Activated naive CD4-positive, alpha-beta T cell treated with anti-CD3 and anti-CD28 coated beads, Interleukin-2, amount 50 U/mL, for 72 hours (primary cell): ENCODE measurements at regions not wholly inside any gene's neighbourhood (a gene's known extent, or its start where the extent isn't known, plus 50 kb on each side); places are given as distances from the start of the nearest gene placed in this dataset.

Experiments
- ATAC-seq, 2 donors: fragments of 150-1000 bp; cut with Tn5 transposase; 2 replicates each; pipeline ENCODE4 v1.10.0; 2021; ENCODE audit warnings: mild to moderate bottlenecking in 2 of 2, moderate library complexity in 2 of 2
- DNase-seq, 2 donors: peaks; one replicate each; pipeline ENCODE4 v3.0.0; 2021 to 2022; ENCODE audit warnings: low spot score in 2 of 2
- H3K27ac Mint-ChIP-seq, 2 donors: one replicate each; pipeline ENCODE4 v1.8.0; 2022; ENCODE audit warnings: mild to moderate bottlenecking in 2 of 2, mixed read lengths in 2 of 2
- H3K36me3 Mint-ChIP-seq, 2 donors: one replicate each; pipeline ENCODE4 v1.8.0; 2022; ENCODE audit warnings: mixed read lengths in 2 of 2
- H3K9me3 Mint-ChIP-seq, 2 donors: one replicate each; pipeline ENCODE4 v1.8.0; 2022; ENCODE audit warnings: mixed read lengths in 2 of 2

DNA sequence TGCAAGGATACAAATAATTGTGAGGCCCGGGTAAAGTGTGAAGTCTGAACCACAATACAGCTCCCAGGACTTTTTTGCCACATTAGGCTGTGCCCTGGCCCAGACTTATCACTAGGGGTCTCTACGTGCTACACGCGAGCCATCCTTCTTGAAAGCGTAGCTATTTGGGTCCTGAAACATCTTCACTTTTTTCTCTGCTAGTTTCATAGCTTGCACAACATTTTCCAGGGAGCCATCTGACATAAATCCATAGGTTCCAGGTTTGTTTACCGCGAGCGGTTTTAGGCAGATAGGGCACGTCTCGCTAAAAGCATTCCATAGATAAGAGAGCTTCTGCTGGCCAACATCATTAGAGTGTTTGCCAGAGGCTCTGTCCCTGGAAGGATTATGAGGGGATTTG, 226.5 kb downstream of the RPS24 start:
- ATAC-seq (no peak), DNase-seq (no peak)
- Mint-ChIP-seq H3K27ac (no peak overlapping the region), H3K36me3 (no peaks in the 10 kb centered on the region), H3K9me3 (no peaks in the 10 kb centered on the region)

DNA sequence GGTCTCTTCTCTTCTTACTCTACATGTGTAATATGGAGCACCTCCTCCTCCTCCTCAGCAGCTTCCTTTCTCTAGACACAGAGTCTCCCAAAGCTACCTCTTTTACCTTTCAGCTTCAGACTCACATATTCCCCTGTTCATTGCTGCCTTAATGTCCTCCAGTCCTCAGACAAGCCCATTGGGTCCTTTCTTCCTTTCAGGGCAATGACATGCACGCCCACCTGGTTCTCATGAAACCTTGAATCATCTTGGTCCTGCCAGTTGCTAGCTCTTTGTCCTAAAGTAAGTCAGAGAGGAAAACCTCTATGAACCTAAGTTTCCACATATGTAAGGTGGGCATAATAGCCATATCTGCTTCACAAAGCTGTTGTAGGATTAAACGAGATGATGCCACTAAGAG, 227.0 kb downstream of the RPS24 start:
- DNase-seq: no peak
- Mint-ChIP-seq H3K9me3 (no peaks in the 10 kb centered on the region), H3K36me3 (no peaks in the 10 kb centered on the region), H3K27ac (no peak overlapping the region)
- peak in 1 of 2 donors; percentile 30 for ATAC-seq

DNA sequence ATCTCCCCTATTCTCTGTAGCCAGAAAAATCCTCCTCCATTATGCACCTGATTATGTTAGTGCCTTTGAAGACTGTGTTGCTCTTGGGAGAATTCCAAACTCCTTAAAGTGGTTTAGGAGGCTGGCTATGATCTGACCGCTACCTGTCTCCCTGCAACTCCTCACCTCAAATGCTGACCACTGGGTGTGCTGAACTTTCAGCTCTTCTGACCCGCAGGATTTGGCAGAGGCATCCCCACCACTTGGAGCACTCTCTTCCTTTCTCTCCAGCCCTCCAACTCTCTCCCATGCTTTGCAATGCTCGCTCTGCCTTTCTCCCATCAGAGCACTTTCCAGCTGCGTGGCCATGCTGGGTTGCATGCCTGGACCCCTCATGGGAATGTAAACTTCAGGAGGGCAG, 227.6 kb downstream of the RPS24 start:
- Mint-ChIP-seq H3K9me3 (no peaks in the 10 kb centered on the region), H3K36me3 (no peaks in the 10 kb centered on the region), H3K27ac (peak overlapping the region in 1 of 2 donors; percentile 1)
- no peak for DNase-seq
- no peak for ATAC-seq

DNA sequence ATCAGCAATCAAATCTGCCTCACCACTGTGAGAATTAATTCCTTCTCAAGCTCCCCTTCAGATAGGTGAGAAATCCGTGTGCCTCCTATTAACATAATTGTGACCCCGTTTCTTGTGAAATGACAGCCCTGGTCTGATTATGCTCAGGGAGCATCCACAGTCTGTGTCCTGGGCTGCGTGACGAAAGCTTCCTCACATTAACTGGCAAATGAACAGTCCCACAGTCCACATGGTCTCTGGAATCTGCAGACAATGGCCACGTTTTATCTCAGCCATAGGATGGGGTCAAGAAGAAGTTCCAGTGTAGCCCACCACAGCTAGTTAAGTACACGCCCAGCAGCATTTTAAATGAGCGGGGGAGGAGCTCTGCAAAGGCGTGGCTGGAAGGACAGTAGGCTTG, 229.2 kb downstream of the RPS24 start:
- Mint-ChIP-seq H3K9me3 (no peaks in the 10 kb centered on the region), H3K27ac (no peak overlapping the region), H3K36me3 (no peaks in the 10 kb centered on the region)
- no peak for ATAC-seq
- no peak for DNase-seq

DNA sequence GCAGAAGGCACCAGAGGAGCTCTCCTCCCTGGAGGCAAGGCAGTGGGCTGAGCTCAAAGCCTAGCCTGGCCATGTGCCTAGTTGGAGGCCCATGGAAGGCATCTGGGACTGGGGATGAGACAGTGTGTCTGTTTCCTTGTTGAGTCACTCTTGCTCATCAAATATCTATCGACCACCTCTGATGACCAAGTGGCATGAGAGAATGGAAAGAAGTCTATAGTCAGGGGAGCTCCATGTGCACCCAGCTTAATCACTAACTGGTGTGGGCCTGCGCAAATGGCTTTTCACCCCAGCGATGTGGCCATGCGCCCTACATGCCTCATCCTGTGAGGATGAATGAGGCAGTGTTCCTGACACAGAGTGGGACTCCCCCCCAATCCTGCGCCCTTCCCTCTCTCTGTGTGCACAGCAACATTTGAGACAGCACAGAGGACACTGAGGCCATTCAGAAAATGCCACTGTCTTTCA, 229.9 kb downstream of the RPS24 start:
- no peak for DNase-seq
- no peaks in the 10 kb centered on the region for H3K9me3 Mint-ChIP-seq
- ATAC-seq: peak in 1 of 2 donors; percentile 13
- H3K36me3 Mint-ChIP-seq: no peaks in the 10 kb centered on the region
- no peak overlapping the region for H3K27ac Mint-ChIP-seq

DNA sequence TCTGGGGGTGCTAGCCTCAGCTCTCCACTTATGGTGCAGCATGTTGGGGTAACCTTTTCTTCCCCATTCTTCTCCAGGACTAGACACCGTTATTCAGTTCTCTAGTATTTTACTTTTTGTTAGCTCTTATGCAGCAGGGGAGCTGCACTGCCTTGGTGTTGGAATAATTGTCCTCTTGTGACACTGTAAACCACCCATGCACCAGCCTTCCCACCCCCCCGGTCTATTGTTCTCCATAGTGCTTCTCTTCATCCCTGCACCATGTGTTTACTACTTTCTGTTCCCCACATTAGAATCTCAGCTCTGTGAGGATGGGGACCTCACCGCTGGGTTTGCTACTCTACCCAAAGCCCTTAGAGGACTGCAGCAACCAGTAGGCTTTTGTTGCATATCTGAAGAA, 230.7 kb downstream of the RPS24 start:
- DNase-seq (no peak), ATAC-seq (no peak)
- Mint-ChIP-seq H3K27ac (no peak overlapping the region), H3K36me3 (no peaks in the 10 kb centered on the region), H3K9me3 (no peaks in the 10 kb centered on the region)

DNA sequence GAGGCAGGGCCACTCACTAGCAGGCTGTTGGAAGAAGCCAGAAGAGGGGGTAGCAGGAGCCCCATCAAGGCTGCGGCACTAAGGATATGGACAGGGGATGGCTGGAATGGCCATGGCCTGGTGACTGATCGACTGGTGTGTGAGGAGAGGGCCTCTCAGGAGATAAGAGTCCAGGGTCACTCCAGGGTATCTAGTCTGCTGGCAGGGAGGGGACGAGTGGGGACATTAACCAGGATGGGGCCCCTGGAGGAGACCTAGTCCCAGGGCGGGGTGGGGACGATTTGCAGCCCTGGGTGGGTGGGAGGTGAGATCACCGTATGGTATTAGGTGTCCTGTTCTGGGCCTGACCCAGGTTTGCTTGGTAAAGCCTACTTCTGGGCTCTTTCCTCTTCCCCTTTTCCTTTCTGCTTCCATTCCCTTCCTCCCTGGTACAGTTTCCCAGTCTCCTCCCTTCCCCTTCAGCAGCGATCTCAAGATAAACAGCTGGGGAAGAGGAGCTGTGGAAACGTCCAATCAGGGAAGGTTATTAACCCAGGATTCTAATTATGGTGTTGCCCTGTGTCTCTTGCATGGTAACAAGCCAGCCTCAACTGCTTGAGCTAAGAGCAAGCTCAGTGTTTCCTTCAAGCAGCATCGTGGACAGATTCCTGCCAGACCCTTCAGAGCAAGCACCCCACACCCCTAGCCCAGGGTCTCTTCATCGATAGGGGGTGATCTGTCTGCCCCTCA, 233.2 kb downstream of the RPS24 start:
- peak overlapping the region in 1 of 2 donors; percentile 29 for H3K27ac Mint-ChIP-seq
- no peak for DNase-seq
- no peaks in the 10 kb centered on the region for H3K36me3 Mint-ChIP-seq
- no peaks in the 10 kb centered on the region for H3K9me3 Mint-ChIP-seq
- ATAC-seq: no peak

DNA sequence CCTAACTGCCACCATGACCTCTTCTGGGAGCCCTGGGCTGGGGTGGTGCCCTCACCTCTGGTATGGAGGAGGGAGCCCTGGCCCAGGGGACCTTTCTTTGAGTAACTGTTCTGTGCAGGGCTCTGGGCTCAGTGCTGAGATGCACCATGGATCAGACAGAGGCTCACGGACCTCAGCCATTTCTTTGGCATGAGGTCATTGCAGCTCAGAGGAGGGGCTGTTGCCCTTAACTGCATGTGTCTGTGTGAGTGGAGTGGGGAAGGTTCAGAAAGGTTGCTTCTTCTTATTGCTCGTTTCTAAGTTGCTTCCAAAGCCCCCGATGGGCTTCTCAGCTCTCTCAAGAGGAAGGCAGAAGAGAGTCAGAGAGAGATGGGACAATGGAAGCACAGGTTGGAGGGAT, 233.9 kb downstream of the RPS24 start:
- Mint-ChIP-seq H3K9me3 (no peaks in the 10 kb centered on the region), H3K36me3 (no peaks in the 10 kb centered on the region), H3K27ac (no peak overlapping the region)
- ATAC-seq (no peak), DNase-seq (no peak)

DNA sequence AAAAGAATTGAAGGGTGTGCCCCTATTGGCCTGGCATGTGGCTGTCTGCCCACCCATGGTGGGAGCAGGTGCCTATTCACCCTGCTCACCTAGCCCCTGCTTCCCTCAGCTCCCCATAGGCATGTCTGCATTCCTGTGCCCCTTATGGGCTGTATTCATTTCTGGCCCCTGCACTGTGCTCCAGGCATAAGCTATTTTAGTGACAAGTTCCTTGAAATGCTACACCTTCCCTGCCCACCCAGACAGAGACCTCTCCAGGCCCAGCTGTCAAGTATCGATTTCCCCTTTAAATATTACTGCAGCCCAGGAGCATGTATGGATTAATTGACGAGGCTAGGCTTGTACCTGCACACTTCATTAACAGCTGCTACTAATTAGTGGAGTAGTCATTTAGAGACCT, 235.4 kb downstream of the RPS24 start:
- no peak for ATAC-seq
- H3K9me3 Mint-ChIP-seq: no peaks in the 10 kb centered on the region
- no peaks in the 10 kb centered on the region for H3K36me3 Mint-ChIP-seq
- no peak overlapping the region for H3K27ac Mint-ChIP-seq
- no peak for DNase-seq

DNA sequence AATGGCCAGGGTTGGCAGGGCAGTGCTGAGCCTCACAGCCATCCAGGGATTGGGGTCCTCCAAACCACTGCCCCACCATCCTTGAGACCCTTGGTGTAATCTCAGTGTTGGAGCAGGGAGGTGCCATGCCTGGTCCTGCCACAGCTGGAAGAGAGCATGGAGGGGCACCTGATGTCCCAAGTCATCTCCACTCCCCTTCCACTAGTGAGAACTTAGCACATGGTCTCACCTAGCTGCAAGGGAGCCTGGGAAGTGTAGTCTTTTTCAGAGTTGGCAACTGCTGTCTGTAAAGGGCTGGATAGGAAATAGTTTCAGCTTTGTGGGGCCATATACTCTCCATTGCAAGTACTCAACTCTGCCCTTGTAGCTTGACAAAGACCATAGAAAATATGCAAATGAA, 238.7 kb downstream of the RPS24 start:
- Mint-ChIP-seq H3K36me3 (no peaks in the 10 kb centered on the region), H3K27ac (no peak overlapping the region), H3K9me3 (no peaks in the 10 kb centered on the region)
- no peak for ATAC-seq
- DNase-seq: no peak

DNA sequence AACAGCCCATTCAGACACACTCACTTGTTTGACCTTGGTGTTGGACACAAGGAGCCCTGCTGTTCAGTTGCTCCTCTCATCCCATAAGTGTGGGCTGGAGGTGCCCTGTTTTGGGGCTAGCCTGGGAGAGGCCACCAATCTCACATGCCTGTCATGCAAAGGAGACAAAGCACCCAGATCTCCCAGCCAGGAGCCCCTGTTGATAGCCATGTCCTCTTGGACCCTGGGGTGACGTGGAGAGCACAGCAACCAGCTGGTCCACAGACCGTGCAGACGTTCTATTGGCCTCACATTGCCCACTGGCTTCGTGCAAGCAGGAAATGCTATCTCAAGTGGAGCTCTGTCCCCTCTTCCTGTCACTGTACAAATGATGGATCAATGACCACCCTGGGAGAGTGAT, 240.8 kb downstream of the RPS24 start:
- ATAC-seq (no peak), DNase-seq (no peak)
- Mint-ChIP-seq H3K36me3 (no peaks in the 10 kb centered on the region), H3K9me3 (no peaks in the 10 kb centered on the region), H3K27ac (no peak overlapping the region)

DNA sequence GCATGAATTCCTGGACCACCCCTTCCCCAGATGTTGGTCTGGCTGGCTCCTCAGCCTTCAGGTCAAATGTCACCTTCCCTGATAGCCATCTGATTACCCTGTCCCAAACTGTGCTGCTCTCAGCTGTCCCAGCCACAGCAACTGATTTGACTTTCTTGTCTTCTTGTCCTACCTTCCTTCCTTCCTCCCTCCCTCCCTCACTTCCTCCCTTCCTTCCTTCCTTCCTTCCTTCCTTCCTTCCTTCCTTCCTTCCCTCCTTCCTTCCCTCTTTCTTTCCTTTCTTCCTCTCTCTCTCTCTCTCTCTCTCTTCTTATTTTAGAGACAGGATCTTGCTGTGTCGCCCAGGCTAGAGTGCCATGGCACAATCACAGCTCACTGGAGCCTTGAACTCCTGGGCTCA, 242.5 kb downstream of the RPS24 start:
- H3K36me3 Mint-ChIP-seq: no peaks in the 10 kb centered on the region
- ATAC-seq: no peak
- H3K27ac Mint-ChIP-seq: no peak overlapping the region
- no peak for DNase-seq
- H3K9me3 Mint-ChIP-seq: no peaks in the 10 kb centered on the region

DNA sequence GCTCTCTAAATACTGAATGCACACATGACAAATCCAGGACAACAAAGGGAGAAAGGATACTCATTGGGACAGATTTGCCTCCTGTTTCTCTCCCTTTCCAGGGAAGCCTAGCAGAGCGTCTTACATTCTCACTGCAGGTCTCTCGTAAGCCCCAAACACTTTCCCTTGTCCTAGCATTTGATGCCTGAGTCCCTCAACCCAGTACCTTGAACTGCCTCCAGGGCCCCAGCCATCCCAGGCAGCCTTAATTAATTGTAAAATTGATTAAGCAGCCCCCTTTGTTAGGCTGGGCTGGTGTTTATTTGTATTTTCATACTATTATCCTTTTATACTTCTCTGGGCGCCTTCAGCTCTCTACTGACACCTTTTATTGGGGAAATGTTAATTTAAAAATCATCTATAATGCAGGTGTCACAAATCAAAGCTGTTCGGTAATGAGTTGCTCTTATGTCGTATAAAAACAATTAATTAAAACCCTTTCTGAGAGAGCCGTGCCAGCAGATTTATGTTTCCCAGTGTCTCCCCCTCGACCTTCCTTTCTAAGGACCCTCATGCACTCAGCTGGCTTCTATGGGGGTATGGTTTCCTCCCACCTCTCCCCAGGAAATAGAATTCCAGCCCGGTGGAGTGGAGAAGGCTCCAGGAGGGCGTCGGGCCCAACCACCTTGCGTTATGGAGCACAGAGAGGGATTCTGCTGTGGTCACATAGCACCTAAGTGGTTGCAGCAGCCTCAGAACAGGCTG, 243.8 kb downstream of the RPS24 start:
- no peak for DNase-seq
- Mint-ChIP-seq H3K27ac (peak overlapping the region in 1 of 2 donors; percentile 3), H3K9me3 (no peaks in the 10 kb centered on the region), H3K36me3 (no peaks in the 10 kb centered on the region)
- ATAC-seq: no peak

DNA sequence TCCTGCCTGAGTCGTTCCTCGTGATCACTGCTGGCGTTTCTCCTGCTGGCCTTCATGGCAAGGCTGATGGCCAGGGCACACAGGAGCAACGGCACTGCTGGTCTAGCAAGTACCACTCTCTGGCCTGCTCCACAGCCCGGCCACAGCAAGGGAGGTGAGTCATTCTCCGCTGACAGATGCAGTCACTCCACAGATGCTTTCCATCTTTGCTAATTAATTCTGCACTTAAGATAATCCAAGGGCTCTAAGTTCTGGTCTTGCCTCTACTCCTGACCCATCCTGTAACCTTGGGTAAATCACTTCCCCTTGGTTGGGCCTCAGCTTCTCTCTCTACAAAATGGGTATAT, 244.4 kb downstream of the RPS24 start:
- H3K36me3 Mint-ChIP-seq: no peaks in the 10 kb centered on the region
- ATAC-seq: no peak
- H3K9me3 Mint-ChIP-seq: no peaks in the 10 kb centered on the region
- H3K27ac Mint-ChIP-seq: no peak overlapping the region
- no peak for DNase-seq

DNA sequence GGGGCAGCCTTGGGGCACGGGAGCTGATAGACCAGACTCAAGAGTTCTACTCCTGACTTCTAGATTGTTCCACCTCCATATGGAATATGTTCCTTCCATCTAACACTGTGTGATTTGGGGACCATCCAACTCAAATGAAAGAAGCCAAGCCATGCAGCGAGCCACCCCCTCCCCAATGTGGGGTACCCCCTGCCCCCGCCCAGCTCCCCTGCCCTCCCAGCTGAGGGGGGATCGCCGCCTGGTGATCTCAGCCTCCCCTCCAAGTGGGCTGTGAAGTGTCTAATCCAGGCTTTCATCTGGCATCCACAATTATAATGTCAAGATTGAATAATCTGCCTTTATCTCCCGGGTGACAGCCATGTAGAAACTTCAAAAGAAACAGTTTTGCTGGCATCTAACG, 246.1 kb downstream of the RPS24 start:
- no peaks in the 10 kb centered on the region for H3K36me3 Mint-ChIP-seq
- DNase-seq (no peak), ATAC-seq (no peak)
- H3K27ac Mint-ChIP-seq: no peak overlapping the region
- H3K9me3 Mint-ChIP-seq: no peaks in the 10 kb centered on the region

DNA sequence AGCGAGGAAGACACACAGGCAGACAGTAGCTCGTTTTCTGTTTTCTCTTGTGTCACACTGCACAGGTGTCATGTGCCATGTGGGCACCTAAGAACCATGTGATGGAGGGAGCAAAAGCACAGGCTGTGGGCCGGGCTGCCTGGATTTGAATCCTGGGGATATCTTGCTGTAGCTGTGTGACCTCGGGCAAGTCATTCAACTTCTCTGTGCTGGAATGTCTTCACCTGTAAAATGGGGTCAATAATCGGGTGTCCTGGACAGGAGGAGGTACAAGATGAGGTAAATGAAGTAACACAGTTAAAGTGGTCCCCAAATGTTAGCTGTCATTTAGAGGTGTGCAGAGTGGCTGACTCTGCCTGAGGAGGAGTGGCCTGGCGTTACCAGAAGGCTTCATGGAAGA, 246.9 kb downstream of the RPS24 start:
- Mint-ChIP-seq H3K27ac (no peak overlapping the region), H3K36me3 (no peaks in the 10 kb centered on the region), H3K9me3 (no peaks in the 10 kb centered on the region)
- DNase-seq (no peak), ATAC-seq (no peak)

DNA sequence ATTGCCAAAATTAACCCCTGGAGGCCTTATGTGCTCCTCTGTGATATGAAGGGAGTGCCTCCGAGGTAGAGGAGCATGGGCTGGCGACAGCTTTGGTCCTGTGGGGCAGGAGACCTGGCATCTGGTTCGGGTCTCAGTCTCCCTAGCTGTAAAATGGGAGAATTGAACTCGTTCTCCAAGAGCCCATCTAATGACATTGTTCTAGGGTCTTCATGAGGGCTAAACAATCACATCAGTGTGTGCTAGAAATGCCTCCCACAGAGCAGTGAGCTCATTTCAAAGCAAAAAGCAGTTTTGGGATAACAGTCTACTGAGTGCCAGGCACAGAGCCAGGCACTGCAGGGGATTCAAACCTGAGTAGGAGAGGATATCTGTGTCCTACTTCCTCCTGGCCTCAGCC, 248.0 kb downstream of the RPS24 start:
- no peaks in the 10 kb centered on the region for H3K36me3 Mint-ChIP-seq
- H3K27ac Mint-ChIP-seq: peak overlapping the region in 1 of 2 donors; percentile 81
- no peak for DNase-seq
- ATAC-seq: no peak
- no peaks in the 10 kb centered on the region for H3K9me3 Mint-ChIP-seq

DNA sequence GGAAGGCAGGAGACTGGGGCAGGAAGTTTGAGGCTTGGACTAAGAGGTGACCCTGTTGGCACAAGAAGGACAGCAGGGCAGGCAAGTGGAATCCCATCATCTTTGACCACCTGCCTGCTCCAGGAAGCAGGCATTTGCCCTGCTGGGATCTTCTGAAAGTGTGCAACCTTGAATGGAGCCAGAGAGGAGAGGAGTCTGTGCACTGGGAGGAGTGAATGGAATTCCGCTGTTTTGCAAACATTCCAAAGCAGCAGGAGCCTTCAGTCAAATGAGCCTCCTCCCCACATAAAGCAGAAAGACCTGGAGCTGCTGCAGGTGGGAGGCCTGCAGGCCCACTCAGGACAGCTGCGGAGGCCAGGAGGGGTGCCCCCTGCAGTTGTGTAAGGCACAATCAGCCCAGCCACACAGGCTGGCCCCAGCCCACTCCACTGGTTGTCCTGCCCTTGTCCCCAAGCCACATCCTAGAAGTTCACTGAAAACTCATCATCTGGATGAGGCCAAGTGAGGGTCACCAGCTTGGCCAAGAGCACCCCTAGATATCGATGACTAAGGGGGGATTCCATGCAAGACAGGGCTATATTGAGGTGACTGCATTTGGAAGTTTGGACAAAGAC, 249.5 kb downstream of the RPS24 start:
- no peak overlapping the region for H3K27ac Mint-ChIP-seq
- no peaks in the 10 kb centered on the region for H3K9me3 Mint-ChIP-seq
- no peak for ATAC-seq
- no peak for DNase-seq
- H3K36me3 Mint-ChIP-seq: no peaks in the 10 kb centered on the region
